HL-60 (cell line): ENCODE measurements at regions not wholly inside any gene's neighbourhood (a gene's known extent, or its start where the extent isn't known, plus 50 kb on each side); places are given as distances from the start of the nearest gene placed in this dataset.
"Not testable (repeated sequence)": the region's sequence is repeated elsewhere in the genome, so short reads cannot be mapped to it uniquely, and the experiment has no call there.

Source experiments
- DNase-seq, 2 experiments: peaks; one replicate each; pipeline ENCODE4 v3.0.0-alpha.2; 2010 to 2020; ENCODE audit warnings: low read depth in 1 of 2, low spot score in 1 of 2
- H3K27ac ChIP-seq: fragments of 250-450 bp; sonication (Bioruptor Pico); replicated peaks from 2 replicates; pipeline ENCODE4 v1.5.1; 2020; ENCODE audit warnings: mild to moderate bottlenecking, moderate library complexity
- H3K27me3 ChIP-seq: fragments of 250-450 bp; sonication (Bioruptor Pico); 2 replicates; pipeline ENCODE4 v1.5.1; 2021; ENCODE audit warnings: mild to moderate bottlenecking, moderate library complexity; ENCODE audit not compliant: insufficient read depth, poor library complexity, severe bottlenecking
- H3K4me3 ChIP-seq: replicated peaks from 2 replicates; pipeline ENCODE4 v1.5.1; 2011; ENCODE audit warnings: mild to moderate bottlenecking, control low read depth, low read length; ENCODE audit not compliant: insufficient read depth
- CTCF ChIP-seq: IDR thresholded peaks from one replicate; pipeline ENCODE4 v1.5.1; 2011; ENCODE audit warnings: low read length, control low read depth, inconsistent platforms; ENCODE audit not compliant: insufficient read depth
- GABPA ChIP-seq: IDR thresholded peaks from 2 replicates; pipeline ENCODE4 v1.6.1; 2012; ENCODE audit warnings: low read depth
- POLR2AphosphoS5 ChIP-seq: IDR thresholded peaks from 2 replicates; pipeline ENCODE4 v1.6.1; 2012; ENCODE audit warnings: low read depth
- REST ChIP-seq: IDR thresholded peaks from 2 replicates; pipeline ENCODE4 v1.6.1; 2012; ENCODE audit warnings: low read depth; ENCODE audit not compliant: insufficient replicate concordance
- SPI1 ChIP-seq: IDR thresholded peaks from 2 replicates; pipeline ENCODE4 v1.6.1; 2012; ENCODE audit warnings: low read depth, mild to moderate bottlenecking, borderline replicate concordance

GRCh38 chr4:146049802-146050201 lies 111.2 kb upstream of the ZNF827 start:
- Histone ChIP-seq H3K4me3 (no peak overlapping the region), H3K27me3 (no peaks in the 10 kb centered on the region), H3K27ac (no peak overlapping the region)
- no peak for DNase-seq
- no peak for TF ChIP-seq POLR2AphosphoS5
- TF ChIP-seq CTCF = no peak
- TF ChIP-seq SPI1 = no peak
- no peak for TF ChIP-seq REST
- no peak for TF ChIP-seq GABPA

- DNase-seq, H3K27ac ChIP-seq, H3K27me3 ChIP-seq, H3K4me3 ChIP-seq: not testable (repeated sequence)
These were observed 109.1 kb upstream of the ZNF827 start for GRCh38 chr4:146047768-146048167.

- TF ChIP-seq GABPA = no peak
- no peak for TF ChIP-seq SPI1
- no peaks in the 10 kb centered on the region for H3K27me3 ChIP-seq
- no peak for DNase-seq
- no peak overlapping the region for H3K4me3 ChIP-seq
- no peak overlapping the region for H3K27ac ChIP-seq
These were observed 102.7 kb upstream of the ZNF827 start for GRCh38 chr4:146041139-146042004.

- H3K4me3 ChIP-seq = no peak overlapping the region
- TF ChIP-seq GABPA = no peak
- no peak for TF ChIP-seq REST
- TF ChIP-seq CTCF = no peak
- TF ChIP-seq POLR2AphosphoS5 = no peak
- no peak for TF ChIP-seq SPI1
- no peaks in the 10 kb centered on the region for H3K27me3 ChIP-seq
- H3K27ac ChIP-seq = no peak overlapping the region
- DNase-seq = no peak
These were observed 102.0 kb upstream of the ZNF827 start for GRCh38 chr4:146040623-146041022.

- no peak for TF ChIP-seq POLR2AphosphoS5
- no peak for TF ChIP-seq CTCF
- no peak for TF ChIP-seq SPI1
- no peak for TF ChIP-seq REST
- TF ChIP-seq GABPA = no peak
- H3K27ac ChIP-seq = no peak overlapping the region
- no peak for DNase-seq
- no peaks in the 10 kb centered on the region for H3K27me3 ChIP-seq
- no peak overlapping the region for H3K4me3 ChIP-seq
These were observed 94.5 kb upstream of the ZNF827 start for GRCh38 chr4:146033149-146033548.
